ENCODE measurements at regions not wholly inside any gene's neighbourhood (a gene's known extent, or its start where the extent isn't known, plus 50 kb on each side); places are given as distances from the start of the nearest gene placed in this dataset.

DNA sequence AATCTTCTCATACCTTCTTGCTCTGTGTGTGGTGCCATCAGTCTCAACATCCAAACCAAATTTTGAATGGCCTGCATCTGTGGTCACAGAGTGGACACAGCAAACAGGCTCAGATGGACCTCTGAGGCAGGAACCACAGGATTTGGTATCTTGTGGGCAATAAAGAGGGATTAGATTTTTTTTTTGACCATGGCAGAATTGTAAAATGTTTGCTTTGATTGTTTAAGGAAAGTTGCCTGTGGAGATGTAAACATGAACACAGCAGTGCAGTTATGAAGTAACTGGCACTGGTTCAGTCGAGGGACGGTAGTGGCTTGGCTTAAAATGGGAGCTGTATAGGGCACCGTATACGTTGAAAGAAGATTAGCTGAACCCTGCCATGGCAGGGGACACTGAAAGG, 464.7 kb downstream of the SH2D4B start:
- no peak for TF ChIP-seq CTCF (conservative IDR thresholded peaks at IDR 0.05; ENCODE audit: low read depth, low read length)
- TF ChIP-seq FOS (IDR thresholded peaks at IDR 0.05; ENCODE audit: low read depth, low read length), result no peak
- no peak for TF ChIP-seq RAD21 (IDR thresholded peaks at IDR 0.05; ENCODE audit: low read length)
- TF ChIP-seq USF2 (IDR thresholded peaks at IDR 0.05; ENCODE audit: low read depth, low read length), result no peak
- TF ChIP-seq NFE2L2 (IDR thresholded peaks at IDR 0.05; ENCODE audit: low read depth, low read length), result no peak
- no peak for TF ChIP-seq BHLHE40 (IDR thresholded peaks at IDR 0.05; ENCODE audit: low read depth, low read length)
- no peak for TF ChIP-seq SMC3 (IDR thresholded peaks at IDR 0.05; ENCODE audit: low read depth, low read length)
- no peak for TF ChIP-seq ELK1 (IDR thresholded peaks at IDR 0.05; ENCODE audit: borderline replicate concordance, low read depth, low read length)
- TF ChIP-seq POLR2A (IDR thresholded peaks at IDR 0.05; ENCODE audit: low read depth, low read length), result no peak
- no peak for TF ChIP-seq CEBPB (IDR thresholded peaks at IDR 0.05; ENCODE audit: low read depth, low read length)
- no peak for TF ChIP-seq RCOR1 (IDR thresholded peaks at IDR 0.05; ENCODE audit: insufficient replicate concordance, low read length)
- no peak for TF ChIP-seq RFX5 (IDR thresholded peaks at IDR 0.05; ENCODE audit: low read depth, low read length)

All from IMR-90 (cell line).